Right lobe of liver (tissue), 4 donors: ENCODE measurements at regions not wholly inside any gene's neighbourhood (a gene's known extent, or its start where the extent isn't known, plus 50 kb on each side); places are given as distances from the start of the nearest gene placed in this dataset.

ENCODE experiments used
- POLR2A ChIP-seq: fragments of 450-650 bp; IDR thresholded peaks from one replicate; pipeline ENCODE4 v1.6.1; 2017; ENCODE audit warnings: antibody characterized with exemption, mild to moderate bottlenecking
- TF ChIP-seq, protein P1 (sequence below), 4 donors: fragments of 200-600 bp in 3 of 4; fragments of 450-650 bp in 1 of 4; IDR thresholded peaks; one replicate each; pipeline versions ENCODE4 v1.5.1 to v1.8.0; 2016 to 2022; ENCODE audit warnings: antibody characterized with exemption in 4 of 4, mild to moderate bottlenecking in 2 of 4
- donor health status: DM: no; HTN: no; CAD: no.
- donor health status: DM: no; HTN: no; CAD: no.
- donor health status: DM: no; HTN: yes; CAD: no.

GRCh38 chr15:93640411-93640962 lies 551.5 kb upstream of the RGMA start:
- TF ChIP-seq, protein P1, sequence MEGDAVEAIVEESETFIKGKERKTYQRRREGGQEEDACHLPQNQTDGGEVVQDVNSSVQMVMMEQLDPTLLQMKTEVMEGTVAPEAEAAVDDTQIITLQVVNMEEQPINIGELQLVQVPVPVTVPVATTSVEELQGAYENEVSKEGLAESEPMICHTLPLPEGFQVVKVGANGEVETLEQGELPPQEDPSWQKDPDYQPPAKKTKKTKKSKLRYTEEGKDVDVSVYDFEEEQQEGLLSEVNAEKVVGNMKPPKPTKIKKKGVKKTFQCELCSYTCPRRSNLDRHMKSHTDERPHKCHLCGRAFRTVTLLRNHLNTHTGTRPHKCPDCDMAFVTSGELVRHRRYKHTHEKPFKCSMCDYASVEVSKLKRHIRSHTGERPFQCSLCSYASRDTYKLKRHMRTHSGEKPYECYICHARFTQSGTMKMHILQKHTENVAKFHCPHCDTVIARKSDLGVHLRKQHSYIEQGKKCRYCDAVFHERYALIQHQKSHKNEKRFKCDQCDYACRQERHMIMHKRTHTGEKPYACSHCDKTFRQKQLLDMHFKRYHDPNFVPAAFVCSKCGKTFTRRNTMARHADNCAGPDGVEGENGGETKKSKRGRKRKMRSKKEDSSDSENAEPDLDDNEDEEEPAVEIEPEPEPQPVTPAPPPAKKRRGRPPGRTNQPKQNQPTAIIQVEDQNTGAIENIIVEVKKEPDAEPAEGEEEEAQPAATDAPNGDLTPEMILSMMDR (IDR thresholded peaks at IDR 0.05), result no peak
- no peak for TF ChIP-seq POLR2A
